Endodermal cell (in vitro differentiated cells): ENCODE measurements at regions not wholly inside any gene's neighbourhood (a gene's known extent, or its start where the extent isn't known, plus 50 kb on each side); places are given as distances from the start of the nearest gene placed in this dataset.

ENCODE experiments used
- DNase-seq: peaks from one replicate; pipeline ENCODE4 v3.0.0-alpha.2; 2017
- H3K27ac ChIP-seq: 2 replicates; pipeline ENCODE4 v1.5.1; 2013; ENCODE audit warnings: mild to moderate bottlenecking, low read depth, low read length, moderate library complexity
- H3K27me3 ChIP-seq: 2 replicates; pipeline ENCODE4 v1.6.1; 2013; ENCODE audit warnings: mild to moderate bottlenecking, low read length, moderate library complexity; ENCODE audit not compliant: insufficient read depth, control insufficient read depth, poor library complexity, severe bottlenecking
- H3K36me3 ChIP-seq: 2 replicates; pipeline ENCODE4 v1.7.0; 2013; ENCODE audit warnings: mild to moderate bottlenecking, low read length, moderate library complexity; ENCODE audit not compliant: control insufficient read depth, insufficient read depth
- H3K4me1 ChIP-seq: one replicate; pipeline ENCODE4 v1.7.0; 2013; ENCODE audit warnings: low read length; ENCODE audit not compliant: control insufficient read depth, insufficient read depth
- H3K4me3 ChIP-seq: 2 replicates; pipeline ENCODE4 v1.5.1; 2013; ENCODE audit warnings: mild to moderate bottlenecking, low read length, moderate library complexity
- H3K9ac ChIP-seq: 2 replicates; pipeline ENCODE4 v1.6.1; 2013; ENCODE audit warnings: mild to moderate bottlenecking, low read length, moderate library complexity; ENCODE audit not compliant: poor library complexity, severe bottlenecking; ENCODE audit errors: extremely low read depth
- H3K9me3 ChIP-seq: 2 replicates; pipeline ENCODE4 v1.6.1; 2013; ENCODE audit warnings: mild to moderate bottlenecking, low read length, moderate library complexity; ENCODE audit not compliant: control insufficient read depth
- H3K27ac Mint-ChIP-seq: 2 replicates; pipeline ENCODE4 v1.8.0; 2020; ENCODE audit warnings: mixed read lengths
- H3K27me3 Mint-ChIP-seq: 2 replicates; pipeline ENCODE4 v1.8.0; 2021; ENCODE audit warnings: mild to moderate bottlenecking, mixed read lengths; ENCODE audit not compliant: insufficient read depth
- H3K36me3 Mint-ChIP-seq: 2 replicates; pipeline ENCODE4 v1.8.0; 2020; ENCODE audit warnings: low read depth, mixed read lengths
- H3K4me1 Mint-ChIP-seq: 2 replicates; pipeline ENCODE4 v1.8.0; 2020; ENCODE audit warnings: mixed read lengths
- H3K4me3 Mint-ChIP-seq: 2 replicates; pipeline ENCODE4 v1.8.0; 2020; ENCODE audit warnings: mild to moderate bottlenecking, moderate library complexity, mixed read lengths
- H3K9me3 Mint-ChIP-seq: 2 replicates; pipeline ENCODE4 v1.8.0; 2020; ENCODE audit warnings: mild to moderate bottlenecking, mixed read lengths
- WGBS, 2 experiments: methylation state at CpG; one replicate each; pipeline versions ENCODE4 v1.1.5 to v1.1.7; 2013; ENCODE audit warnings: missing lambda C conversion rate in 2 of 2, mixed read lengths in 1 of 2; ENCODE audit not compliant: insufficient coverage in 1 of 2, insufficient read length in 1 of 2; 5-methylcytosine and 5-hydroxymethylcytosine counted together
- TF ChIP-seq, protein P1 (sequence below): fragments of 200-600 bp; sonication (generic); conservative IDR thresholded peaks from 2 replicates; pipeline ENCODE4 v1.5.0; 2021; ENCODE audit warnings: antibody characterized with exemption, mild to moderate bottlenecking

DNA sequence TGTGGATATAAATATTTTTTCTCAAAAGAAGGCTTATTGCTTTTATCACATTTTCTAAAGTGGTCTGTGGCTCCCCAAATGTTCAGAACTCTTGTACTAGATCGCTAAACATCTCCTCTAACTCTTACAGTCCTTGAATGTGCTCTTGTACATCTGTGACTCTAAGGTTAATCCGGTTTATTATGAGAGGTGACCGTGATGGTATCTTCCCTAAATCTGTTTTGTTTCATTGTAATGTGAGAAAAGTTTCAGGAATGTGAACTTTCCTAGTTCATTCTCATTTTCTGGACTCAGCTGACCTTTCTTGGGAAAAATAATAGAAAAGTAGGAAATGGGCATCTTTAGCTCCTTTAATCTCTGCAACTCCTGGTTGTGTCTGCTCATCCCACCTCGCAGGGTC, 94.5 kb upstream of the CD180 start:
- H3K4me1 ChIP-seq: no peaks in the 10 kb centered on the region
- no peak for DNase-seq
- H3K27me3 ChIP-seq: no peaks in the 10 kb centered on the region
- Mint-ChIP-seq H3K36me3 (no peaks in the 10 kb centered on the region), H3K9me3 (no peaks in the 10 kb centered on the region), H3K4me3 (no peak overlapping the region), H3K4me1 (peaks cover 21% of the 10 kb centered on the region), H3K27me3 (no peaks in the 10 kb centered on the region), H3K27ac (no peak overlapping the region)
- no peaks in the 10 kb centered on the region for H3K9me3 ChIP-seq
- 92 to 96% methylated on average over 2 to 4 of the region's 4 CpGs for WGBS, 2 experiments
- H3K36me3 ChIP-seq: no peaks in the 10 kb centered on the region
- H3K27ac ChIP-seq: no peak overlapping the region
- no peak overlapping the region for H3K9ac ChIP-seq
- TF ChIP-seq, protein P1, sequence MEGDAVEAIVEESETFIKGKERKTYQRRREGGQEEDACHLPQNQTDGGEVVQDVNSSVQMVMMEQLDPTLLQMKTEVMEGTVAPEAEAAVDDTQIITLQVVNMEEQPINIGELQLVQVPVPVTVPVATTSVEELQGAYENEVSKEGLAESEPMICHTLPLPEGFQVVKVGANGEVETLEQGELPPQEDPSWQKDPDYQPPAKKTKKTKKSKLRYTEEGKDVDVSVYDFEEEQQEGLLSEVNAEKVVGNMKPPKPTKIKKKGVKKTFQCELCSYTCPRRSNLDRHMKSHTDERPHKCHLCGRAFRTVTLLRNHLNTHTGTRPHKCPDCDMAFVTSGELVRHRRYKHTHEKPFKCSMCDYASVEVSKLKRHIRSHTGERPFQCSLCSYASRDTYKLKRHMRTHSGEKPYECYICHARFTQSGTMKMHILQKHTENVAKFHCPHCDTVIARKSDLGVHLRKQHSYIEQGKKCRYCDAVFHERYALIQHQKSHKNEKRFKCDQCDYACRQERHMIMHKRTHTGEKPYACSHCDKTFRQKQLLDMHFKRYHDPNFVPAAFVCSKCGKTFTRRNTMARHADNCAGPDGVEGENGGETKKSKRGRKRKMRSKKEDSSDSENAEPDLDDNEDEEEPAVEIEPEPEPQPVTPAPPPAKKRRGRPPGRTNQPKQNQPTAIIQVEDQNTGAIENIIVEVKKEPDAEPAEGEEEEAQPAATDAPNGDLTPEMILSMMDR: no peak
- H3K4me3 ChIP-seq: no peak overlapping the region

DNA sequence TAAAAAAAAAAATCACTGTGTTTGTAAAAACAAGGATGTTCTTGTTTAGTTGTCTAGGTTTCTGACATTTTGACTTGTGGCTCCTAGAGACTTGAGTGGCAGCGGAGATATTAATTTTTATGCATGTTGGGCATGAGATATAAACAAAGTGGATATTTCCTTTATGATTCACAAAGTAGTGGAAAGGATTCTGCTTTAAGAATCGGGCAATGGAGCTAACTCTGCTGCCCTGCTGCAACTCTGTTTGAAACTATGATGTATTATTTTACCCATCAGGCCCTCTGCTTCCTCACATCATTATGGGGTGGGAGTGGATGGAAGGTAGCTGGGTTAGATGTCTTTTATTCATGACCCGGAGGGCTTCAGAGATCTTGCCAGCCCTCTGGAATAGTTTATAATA, 94.1 kb upstream of the CD180 start:
- Histone ChIP-seq H3K27ac (no peak overlapping the region), H3K27me3 (no peaks in the 10 kb centered on the region), H3K4me3 (no peak overlapping the region), H3K9ac (no peak overlapping the region), H3K9me3 (no peaks in the 10 kb centered on the region), H3K36me3 (no peaks in the 10 kb centered on the region), H3K4me1 (no peaks in the 10 kb centered on the region)
- no peak for DNase-seq
- Mint-ChIP-seq H3K36me3 (no peaks in the 10 kb centered on the region), H3K9me3 (no peaks in the 10 kb centered on the region), H3K4me3 (no peak overlapping the region), H3K27me3 (no peaks in the 10 kb centered on the region), H3K4me1 (peaks cover 21% of the 10 kb centered on the region), H3K27ac (no peak overlapping the region)
- TF ChIP-seq, protein P1: no peak
- 90 to 94% methylated on average over 2 to 3 of the region's 3 CpGs for WGBS, 2 experiments

DNA sequence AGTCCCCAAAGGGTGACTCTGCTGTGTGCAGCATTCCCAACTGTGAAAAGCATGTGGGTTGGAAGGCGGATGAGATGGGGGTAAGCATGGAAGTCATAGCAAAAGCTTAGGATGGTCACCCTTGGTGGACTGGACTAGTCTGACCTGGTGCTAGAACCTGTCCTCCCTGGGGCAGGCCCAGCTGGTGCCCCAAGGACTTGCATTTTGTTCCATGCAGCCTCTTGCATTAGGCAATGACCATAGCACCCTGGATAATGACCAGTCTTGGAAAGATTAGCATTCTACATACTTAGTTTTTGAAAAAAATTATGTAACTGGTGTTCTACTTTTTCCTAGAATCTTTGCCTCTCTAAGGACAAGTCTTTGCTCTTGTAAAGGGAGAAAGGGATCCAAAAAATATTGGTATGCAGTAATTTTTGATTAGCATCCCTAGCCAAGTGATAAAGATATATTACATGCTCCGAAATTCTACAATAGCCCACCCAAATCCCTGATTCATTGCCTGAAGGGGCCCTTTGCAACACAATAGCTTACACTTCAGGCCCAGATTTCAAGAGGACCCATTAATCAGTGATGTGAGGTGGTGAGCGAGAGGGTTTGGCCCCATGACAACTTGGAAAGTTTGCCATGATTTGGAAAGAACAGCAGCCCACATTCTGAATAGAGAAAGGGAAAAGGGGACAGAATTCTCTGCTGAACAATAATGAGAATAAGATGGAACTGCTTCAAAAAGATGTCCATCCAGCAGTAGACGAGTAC, 93.3 kb upstream of the CD180 start:
- H3K27ac ChIP-seq: no peak overlapping the region
- no peaks in the 10 kb centered on the region for H3K9me3 ChIP-seq
- 90 to 94% methylated on average over 3 to 4 of the region's 4 CpGs for WGBS, 2 experiments
- H3K36me3 ChIP-seq: no peaks in the 10 kb centered on the region
- no peaks in the 10 kb centered on the region for H3K4me1 ChIP-seq
- Mint-ChIP-seq H3K36me3 (no peaks in the 10 kb centered on the region), H3K4me1 (peaks cover 21% of the 10 kb centered on the region), H3K27ac (no peak overlapping the region), H3K4me3 (no peak overlapping the region), H3K9me3 (no peaks in the 10 kb centered on the region), H3K27me3 (no peaks in the 10 kb centered on the region)
- no peak for DNase-seq
- H3K4me3 ChIP-seq: no peak overlapping the region
- no peak overlapping the region for H3K9ac ChIP-seq
- TF ChIP-seq, protein P1: no peak
- no peaks in the 10 kb centered on the region for H3K27me3 ChIP-seq
